CD4-positive, alpha-beta T cell treated with Interleukin-17A for 4 hours (primary cell): ENCODE measurements at regions not wholly inside any gene's neighbourhood (a gene's known extent, or its start where the extent isn't known, plus 50 kb on each side); places are given as distances from the start of the nearest gene placed in this dataset.

ENCODE experiments used
- DNase-seq: peaks from one replicate; pipeline ENCODE4 v3.0.0-alpha.2; 2020; ENCODE audit warnings: mixed read lengths

- no peak for DNase-seq
Measured at GRCh38 chr14:61226015-61226654, 55.0 kb downstream of the TMEM30B start.

DNA sequence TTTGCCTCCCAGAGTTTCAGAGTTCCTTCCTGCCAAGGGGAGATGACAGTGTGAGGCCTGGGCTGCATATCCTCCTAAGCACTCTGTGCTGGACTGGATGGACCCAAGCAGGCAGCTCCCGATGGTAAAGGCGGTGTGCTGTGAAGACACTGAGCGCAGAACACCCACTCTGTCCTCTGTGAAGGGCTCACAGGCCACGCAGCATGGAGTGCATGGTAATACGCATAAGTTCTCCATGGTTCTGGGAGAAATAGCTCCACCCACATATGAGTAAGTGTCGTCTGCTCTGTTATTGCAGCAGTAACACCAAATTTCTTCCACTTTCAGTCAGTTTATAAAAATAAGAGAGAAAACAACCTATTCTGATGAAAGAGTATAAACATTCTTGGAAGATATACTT is 55.8 kb downstream of the TMEM30B start:
- DNase-seq = no peak

DNA sequence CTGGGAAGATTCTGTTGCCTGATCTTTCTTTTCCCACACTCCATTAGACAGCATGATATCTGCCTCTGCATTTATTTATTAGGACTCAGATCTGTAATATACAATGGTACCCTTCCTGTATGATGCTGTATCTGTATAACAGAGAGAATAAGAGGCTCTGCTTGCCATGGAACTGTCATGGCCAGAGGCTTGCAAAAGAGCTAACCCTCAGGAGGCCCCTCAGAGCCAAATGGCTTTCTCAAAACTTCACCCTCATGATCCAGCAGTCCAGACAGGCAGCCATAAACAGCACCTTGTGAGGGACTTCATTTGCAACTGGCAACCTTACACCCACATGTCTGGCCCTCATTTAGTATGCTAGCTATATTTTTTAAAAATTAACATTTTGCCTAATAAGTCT is 57.6 kb downstream of the TMEM30B start:
- DNase-seq = no peak

GRCh38 chr14:61222388-61222787 is 58.8 kb downstream of the TMEM30B start:
- DNase-seq = no peak

DNA sequence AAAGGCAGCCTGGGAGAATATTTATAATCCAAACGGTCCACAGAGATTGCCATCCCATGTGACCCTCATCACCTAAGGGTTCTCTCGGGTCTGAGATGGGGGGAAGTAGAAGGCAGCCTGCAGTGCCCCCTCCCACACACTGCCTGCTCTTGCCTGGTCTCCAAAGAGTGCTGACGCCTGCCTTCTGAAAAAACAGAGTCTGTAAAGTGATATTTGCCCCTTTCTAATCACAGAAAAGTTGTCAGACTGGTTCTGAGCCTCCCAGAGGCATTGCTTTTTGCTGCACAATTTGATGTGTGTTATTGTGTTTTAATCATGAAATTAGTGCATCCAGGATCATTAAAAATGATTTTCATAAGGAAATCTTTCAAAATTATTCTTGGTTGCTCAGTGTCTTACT is 59.2 kb downstream of the TMEM30B start:
- DNase-seq = no peak

DNA sequence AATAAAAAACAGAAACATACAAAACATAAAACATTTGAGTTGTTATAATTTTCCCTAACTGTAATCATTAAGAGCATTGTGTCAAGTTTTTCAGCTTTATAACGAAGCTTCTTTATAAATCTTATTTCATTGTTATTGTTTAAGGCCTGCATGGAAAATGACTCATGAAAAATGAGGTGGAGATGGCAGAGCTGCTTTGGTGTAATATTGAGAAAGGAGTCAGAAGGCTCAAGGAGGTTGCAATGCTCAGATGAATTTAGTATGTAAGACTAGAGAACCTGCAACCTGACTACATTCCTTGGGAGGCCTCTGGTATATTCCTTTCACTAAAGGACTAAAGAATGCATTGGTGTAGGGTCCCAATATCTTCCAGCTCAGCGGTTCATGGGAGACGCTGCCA is 61.5 kb downstream of the TMEM30B start:
- DNase-seq = no peak

DNA sequence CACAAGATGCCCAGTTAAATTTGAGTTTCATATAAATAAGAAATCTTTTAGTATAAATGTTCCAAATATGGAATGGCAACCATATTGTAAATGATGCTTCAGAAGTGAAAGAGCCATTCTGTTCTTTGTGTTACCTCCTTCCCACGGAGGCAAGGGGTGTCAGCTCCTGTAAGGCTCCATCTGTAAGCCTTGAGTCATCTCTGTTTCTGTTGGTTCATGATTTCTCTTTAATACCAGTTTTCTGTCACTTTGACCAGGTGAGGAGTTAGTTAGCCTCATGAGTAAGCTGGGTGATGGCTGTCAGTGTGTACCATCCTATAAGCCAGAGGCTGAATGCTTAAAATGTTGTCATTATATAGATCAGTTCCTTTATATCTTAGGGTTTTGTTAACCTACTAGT is 61.9 kb downstream of the TMEM30B start:
- no peak for DNase-seq

- DNase-seq = no peak
Measured at GRCh38 chr14:61218767-61219166, 62.4 kb downstream of the TMEM30B start.

DNA sequence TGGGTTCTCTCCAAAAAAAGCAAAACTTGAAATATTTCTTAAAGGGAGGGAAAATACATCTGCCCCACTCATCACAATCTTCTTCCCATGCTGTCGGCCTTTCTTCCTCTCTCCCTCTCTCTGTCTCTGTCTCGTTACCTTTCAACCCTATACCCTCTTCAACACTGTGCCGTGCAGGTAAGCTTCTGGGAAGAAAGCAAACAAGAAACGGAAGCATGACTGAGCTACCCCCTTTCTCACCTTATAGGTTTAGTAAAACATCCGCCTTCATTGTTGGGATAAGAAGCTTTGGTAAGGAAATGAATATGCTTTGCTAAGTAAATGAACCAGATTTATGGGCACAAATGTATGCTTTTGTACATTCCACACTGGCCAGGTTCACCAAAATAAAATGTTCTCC is 63.0 kb downstream of the TMEM30B start:
- DNase-seq = no peak

DNA sequence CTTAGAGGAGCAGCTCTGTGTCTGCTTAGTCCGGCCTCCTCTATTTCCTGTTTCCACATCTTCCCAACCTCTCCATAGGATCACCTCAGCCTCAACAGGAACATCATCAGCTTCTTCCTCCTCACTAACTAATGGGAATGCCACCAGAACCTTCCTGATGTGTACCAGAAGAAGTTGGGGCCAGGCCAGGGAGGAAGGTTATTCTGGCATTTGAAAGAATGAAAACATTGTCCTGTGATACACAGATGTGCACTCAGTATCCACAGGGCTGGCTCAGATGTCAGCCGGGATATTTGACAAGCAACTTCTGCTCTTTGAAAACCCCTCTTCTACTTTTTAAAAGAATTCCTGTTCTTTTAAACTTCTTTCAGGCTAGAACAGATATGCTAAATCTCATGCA is 63.6 kb downstream of the TMEM30B start:
- no peak for DNase-seq

DNA sequence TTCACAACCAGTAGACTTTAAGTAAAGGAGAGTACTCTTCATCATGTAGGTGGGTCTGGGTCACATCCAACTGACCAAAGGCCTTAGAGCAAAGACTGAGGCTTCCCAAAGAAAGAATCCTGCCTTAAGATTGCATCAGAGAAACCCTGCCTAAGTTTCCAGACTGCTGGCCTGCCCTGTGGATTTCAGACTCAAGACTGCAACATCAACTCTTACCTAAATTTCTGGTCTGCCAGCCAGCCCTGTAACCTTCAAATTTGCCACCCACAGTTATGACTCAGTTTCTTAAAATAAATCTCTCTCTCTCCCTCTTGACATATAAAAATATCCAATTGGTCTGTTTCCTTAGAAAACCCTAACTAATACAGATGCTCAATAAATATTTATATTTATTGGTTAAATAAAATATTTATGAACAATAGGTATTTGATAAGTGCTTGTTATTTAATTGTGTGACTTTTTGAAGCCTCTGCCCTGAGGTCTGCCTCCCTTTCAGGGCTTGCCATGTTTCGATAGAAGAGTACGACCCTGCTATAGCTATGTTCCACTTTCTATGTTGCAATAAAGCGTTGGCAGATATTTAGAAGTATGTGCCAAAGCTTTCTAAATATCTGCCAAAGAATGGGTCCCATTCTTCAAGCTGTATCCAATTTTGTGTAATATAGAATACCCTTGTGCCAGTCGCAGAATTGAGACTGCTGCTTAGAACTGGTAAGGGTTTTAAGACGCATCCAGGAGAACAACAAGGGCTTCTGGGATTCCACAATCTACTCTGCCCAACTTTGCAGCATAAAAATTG is 65.7 kb downstream of the TMEM30B start:
- no peak for DNase-seq

GRCh38 chr14:61213920-61214319 is 67.2 kb downstream of the TMEM30B start:
- DNase-seq = no peak

DNA sequence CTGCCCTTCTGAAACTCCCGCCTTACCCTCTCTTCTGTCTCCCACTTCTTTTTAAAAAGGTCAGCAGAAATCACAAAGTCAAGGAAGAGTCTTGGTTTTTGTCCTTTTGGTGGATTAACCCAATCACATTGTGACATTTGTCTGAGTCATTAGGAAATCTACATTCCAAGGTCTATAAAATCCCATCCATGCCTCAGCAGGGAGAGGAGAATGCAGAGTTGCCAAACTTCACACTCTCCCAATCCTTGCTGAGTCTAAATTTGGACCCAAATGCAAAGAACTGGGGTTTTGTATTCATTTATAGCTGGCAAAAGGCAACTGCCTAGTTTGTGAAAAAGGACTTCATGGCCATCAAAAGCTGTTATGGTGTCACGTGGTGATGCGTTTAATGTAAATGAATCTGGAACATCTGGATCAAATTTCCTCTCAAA is 67.9 kb downstream of the TMEM30B start:
- DNase-seq = no peak

DNA sequence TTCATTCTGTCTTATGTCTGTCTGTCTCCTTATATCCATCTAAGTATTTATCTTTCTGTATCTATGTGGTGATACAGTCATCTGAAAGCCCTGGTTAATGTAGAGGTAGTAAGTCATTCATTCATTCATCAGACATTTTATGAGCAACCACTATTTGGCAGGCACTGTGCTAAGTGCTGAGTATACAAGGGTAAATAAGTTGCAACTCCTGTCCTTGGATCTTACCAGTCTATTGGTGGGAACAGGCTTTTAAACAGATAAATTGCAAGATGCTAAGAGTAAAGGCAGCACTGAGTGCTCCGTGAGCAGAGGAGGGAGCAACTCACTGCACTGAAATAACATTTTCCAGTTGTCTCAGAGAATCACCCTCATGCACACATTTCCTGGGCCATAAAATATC is 68.6 kb downstream of the TMEM30B start:
- no peak for DNase-seq

DNA sequence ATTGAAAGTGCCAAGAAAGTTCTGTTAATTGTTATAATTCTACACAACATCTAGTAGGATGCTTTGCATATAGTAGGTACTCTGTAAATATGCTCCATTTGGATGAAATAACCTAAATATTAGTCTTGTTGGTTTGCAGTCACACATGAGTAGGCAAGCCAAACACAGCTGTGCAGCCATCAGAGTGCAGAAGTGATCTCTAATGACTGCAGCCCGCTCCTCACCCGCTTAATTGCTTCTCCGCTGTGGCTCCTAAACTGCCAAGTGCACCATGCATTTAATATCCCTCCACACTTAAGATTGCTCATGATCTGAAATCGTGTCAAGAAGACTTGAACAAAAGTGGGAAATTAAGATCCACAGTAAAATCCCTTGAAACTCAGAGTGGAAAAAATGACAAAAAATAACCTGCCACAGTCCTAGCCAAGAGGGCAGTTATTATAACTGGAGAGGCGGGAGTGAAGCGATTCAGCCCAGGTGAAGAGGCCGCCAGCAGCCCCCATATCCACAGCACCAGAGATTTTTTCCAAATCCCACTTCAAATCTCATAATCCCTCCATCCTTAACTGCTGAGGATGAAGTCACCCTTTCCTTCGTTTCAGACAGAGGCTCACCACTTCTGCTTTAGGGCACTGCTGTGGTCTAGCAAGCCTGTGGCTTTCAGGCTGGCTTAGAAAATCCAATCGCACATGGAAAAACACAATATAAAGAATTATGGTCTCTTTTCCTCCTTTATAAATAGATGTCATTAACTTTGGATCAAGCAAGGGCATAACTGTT is 69.5 kb downstream of the TMEM30B start:
- no peak for DNase-seq

DNA sequence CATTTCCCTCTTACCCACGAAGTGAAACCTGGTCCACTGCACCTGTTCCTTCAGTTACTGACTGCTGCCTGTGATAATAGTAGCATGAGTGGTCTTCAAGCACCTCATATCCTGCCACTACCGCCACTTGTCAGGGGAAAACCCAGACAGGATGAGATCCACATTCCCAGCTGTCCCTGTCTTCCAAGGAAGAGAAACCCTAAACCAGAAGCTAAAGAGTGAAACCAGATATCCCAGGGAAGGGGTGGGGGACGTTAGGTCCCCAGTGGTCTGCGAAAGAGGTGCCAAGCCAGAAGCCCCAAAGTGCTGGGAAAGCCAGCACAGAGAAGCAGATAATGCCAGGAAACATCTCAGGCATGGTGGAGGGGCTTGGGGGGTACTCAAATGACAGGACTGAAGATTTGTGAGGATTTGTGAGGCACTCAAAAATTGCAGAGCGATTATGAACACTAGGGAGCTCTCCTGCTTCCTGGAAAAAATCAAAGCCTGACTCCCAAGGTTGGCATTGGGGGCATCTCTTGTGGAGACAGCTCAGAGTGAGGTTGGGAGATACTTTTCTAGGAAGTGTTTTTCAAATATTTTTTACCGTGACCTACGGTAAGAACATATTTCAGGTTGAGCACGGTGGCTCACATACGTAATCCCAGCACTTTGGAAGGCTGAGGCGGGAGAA is 77.9 kb downstream of the TMEM30B start:
- DNase-seq = no peak

DNA sequence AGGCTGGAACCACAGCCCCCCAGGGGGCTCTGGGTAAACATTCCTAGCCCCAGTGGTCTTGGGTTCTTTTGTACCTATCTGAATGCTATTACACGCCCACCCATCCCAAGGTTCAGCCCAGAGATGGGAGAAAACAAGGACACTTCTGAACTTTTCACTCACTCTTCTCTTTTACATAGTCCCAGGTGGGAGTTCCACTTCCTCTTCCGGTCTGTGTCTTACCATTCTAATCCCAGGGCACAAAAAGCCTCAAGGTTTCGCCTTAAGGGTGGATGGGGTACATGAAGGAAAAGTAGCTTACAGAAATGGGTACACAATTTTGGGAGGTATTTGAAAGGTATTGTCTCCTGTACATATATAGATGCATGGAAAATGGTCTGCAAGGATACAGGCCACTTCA is 79.0 kb downstream of the TMEM30B start:
- no peak for DNase-seq

- DNase-seq = no peak
Measured at GRCh38 chr14:61201171-61201570, 80.0 kb downstream of the TMEM30B start.

DNA sequence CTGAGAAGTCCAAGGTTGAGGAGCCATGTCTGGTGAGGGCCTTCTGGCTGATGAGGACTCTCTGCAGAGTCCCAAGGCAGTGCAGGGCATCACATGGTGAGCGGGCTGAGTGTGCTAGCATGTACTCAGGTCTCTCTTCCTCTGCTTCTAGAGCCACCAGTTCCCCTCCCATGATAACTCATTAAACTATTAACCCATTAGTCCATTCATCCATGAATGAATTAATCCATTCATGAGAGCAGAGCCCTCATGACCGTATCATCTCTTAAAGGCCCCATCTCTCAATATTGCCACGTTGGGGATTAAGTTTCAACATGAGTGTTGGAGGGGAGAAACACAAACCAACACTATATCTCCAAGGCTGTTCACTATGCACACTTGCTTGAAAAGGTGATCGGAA is 83.7 kb downstream of the TMEM30B start:
- DNase-seq = no peak

GRCh38 chr14:61196792-61197191 is 84.3 kb downstream of the TMEM30B start:
- no peak for DNase-seq

DNA sequence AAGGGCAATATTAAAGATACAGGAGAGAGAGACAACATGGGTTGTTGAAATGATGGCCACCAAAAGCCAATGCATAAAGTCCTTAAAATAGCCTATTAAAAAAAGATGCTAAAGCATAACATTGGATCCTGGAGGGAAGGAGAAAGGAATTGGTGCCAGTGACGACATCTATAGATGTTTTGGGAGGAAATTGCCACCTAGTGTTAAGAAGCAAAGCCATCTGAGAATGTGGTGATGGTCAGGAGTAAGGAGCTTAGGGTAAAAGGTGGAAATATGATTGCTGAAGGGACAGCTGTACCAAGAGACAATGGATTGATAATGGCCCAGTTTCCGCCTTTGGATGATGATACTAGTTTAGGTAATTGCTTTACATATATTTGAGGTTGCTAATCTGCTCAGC is 85.1 kb downstream of the TMEM30B start:
- no peak for DNase-seq

GRCh38 chr14:61193476-61193875 is 87.7 kb downstream of the TMEM30B start:
- no peak for DNase-seq

GRCh38 chr14:61192989-61193388 is 88.1 kb downstream of the TMEM30B start:
- DNase-seq = no peak
